ENCODE measurements at regions not wholly inside any gene's neighbourhood (a gene's known extent, or its start where the extent isn't known, plus 50 kb on each side); places are given as distances from the start of the nearest gene placed in this dataset.
A peak's percentile ranks its signal among the peaks of the same experiment; 100 is the strongest.

DNA sequence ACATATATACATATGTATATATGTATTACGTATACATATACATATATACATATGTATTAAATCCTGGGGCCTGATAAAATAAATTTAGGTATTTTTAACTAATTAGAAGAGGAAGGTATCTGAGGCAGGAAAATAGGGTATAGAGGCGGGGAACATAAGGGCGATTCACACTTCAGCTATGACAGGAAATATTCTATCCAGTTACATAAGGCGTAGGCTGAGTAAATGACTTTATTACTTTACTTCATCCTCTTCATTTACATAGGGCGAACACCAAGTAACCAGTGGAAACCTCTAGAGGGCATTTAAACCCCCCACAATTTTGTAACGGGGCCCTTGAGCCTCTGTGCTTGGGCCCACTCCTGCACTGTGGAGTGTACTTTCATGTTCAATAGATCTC is 167.5 kb downstream of the SOCS6 start:
- no peak for FAIRE-seq

DNA sequence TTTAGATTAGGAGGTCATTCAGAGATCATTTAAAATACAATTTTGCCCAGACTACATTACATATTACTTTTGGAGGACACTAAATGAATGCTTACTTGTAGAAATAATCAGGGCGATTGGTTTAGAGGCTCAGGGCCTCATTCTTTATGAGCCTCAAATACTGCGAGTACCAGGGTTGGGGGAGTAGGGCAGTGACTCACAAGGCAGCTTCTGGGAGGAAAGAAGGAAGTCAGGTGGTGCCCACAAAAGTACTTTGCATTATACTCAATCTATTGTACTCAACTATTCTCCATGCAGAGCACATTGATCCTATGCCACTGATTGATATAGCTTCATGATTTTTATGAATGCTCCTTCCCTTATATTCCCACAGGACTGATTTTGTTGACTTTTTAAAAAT is 166.9 kb downstream of the SOCS6 start:
- DNase-seq (ENCODE audit: insufficient read length, low spot score) (no peak), FAIRE-seq (no peak)
- no peak for TF ChIP-seq POLR2A (IDR thresholded peaks at IDR 0.05; ENCODE audit: low read depth, low read length)

More for the DNA sequence above, 167.5 kb downstream of the SOCS6 start:
- no peak for TF ChIP-seq POLR2A (IDR thresholded peaks at IDR 0.05; ENCODE audit: low read depth, low read length)
- no peak for DNase-seq (ENCODE audit: insufficient read length, low spot score)

GRCh38 chr18:70454704-70455322 is 166.0 kb downstream of the SOCS6 start:
- DNase-seq (ENCODE audit: insufficient read length, low spot score) (no peak), FAIRE-seq (peak; percentile 60)
- TF ChIP-seq POLR2A (IDR thresholded peaks at IDR 0.05; ENCODE audit: low read depth, low read length): no peak

DNA sequence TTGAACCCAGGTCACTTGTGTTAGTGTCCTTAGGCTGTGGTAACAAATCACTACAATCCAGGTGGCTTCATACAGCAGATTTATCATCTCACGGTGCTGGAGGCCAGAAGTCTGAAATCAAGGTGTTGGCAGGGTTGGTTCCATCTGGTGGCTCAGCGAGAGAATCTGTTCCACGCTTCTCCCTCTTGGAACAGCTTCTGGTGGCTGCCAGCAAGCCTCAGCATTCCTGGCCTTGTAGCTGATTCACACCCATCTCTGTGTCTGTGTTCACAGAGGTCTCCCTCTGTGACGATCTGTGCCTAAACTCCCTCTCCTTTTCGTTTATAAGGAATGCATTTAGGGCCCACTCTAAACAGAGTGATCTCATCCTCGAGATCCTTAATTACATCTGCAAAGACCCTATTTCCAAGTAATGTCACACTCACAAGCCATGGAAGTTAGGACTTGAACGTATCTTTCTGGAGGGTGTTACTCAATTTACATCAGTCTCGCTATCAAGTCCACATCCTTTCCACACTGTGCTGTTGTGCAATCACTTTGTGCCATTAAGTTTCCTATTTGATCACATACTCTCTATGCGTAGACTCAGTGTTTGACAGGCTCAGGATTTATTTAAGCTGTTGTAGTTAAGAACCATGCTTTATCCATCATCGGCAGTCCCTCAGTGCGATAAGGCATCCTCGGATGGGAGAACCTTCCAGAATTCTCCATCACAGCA is 164.4 kb downstream of the SOCS6 start:
- no peak for FAIRE-seq
- no peak for DNase-seq (ENCODE audit: insufficient read length, low spot score)

GRCh38 chr18:70452501-70452900 is 163.7 kb downstream of the SOCS6 start:
- FAIRE-seq: no peak
- TF ChIP-seq POLR2A (IDR thresholded peaks at IDR 0.05; ENCODE audit: low read depth, low read length): no peak
- no peak for DNase-seq (ENCODE audit: insufficient read length, low spot score)

More for the DNA sequence above, 164.4 kb downstream of the SOCS6 start:
- TF ChIP-seq POLR2A (IDR thresholded peaks at IDR 0.05; ENCODE audit: low read depth, low read length): no peak

DNA sequence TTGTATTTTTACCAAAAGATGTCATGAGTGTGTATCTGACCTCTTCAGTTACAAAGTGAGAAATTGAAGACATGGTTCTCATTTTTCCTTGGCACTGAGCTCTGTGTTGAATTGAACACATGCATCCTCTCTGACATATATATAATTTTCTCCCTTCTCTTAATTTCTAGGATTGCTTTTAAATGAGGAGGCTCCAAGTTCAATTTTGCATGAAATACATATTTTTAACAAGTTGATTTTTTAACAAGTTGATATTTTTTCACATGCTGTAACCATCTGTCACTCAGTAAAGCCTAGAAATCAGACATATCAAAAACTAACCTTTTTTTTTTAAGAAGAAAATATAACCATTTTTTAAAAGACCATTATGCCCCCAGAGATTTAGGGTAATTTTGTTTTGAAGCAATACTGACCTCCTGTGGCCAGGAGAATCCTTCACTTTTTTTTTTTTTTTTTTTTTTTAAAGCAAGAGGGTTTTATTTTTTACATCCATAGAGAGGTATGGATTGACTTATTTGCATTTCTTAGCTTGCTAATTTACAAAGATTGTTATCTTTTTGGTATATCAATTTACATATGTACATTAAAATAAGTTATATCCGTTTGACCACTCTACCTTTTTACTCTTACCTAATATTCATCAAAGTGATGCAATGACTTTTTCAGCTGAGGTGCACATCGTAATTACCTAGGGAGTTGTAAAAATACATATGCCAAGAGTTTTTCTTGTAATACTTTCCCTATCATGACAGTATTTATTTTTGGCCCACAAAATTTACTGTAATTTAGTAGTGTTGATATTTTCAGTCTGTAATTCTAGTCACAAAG is 161.8 kb downstream of the SOCS6 start:
- FAIRE-seq (no peak), DNase-seq (ENCODE audit: insufficient read length, low spot score) (no peak)
- no peak for TF ChIP-seq POLR2A (IDR thresholded peaks at IDR 0.05; ENCODE audit: low read depth, low read length)

DNA sequence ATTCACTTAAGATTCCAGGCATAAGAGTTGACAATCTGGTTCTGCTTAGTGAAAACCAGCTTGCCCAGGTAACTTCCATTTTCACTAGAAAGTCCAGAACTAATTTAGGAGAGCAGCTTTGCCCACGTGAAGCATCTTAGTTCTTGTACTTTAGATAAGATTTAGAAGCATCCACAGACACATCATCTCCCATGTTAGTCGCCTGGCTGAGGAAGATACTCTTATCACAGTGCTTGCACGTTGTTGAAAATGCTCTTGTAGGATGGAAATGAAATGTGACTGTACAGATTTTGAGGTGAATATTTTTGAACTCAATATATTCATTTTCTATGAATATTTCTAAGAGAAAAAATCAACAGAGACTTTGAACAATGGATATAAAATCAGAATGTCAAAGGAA is 159.7 kb downstream of the SOCS6 start:
- FAIRE-seq (no peak), DNase-seq (ENCODE audit: insufficient read length, low spot score) (no peak)
- no peak for TF ChIP-seq POLR2A (IDR thresholded peaks at IDR 0.05; ENCODE audit: low read depth, low read length)

DNA sequence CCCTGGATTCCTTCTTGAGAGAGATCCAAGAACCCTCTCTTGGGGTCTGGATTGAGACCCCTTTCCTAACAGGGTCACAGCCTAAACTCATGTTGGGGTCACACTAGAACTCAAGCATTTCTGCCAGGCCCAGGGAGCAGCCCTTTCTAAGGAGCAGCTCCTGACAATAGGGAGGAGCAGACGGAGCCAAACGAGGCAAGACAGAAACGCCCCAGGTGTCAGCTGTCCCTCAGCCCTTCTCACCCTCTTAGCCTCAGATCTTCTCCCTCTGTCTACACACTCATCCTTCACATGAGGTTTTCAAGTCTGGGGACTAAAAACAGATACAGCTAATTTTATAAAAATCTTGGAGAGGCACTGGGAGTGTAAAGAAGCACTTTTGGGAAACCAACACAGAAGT is 157.2 kb downstream of the SOCS6 start:
- DNase-seq (ENCODE audit: insufficient read length, low spot score) (no peak), FAIRE-seq (no peak)
- no peak for TF ChIP-seq POLR2A (IDR thresholded peaks at IDR 0.05; ENCODE audit: low read depth, low read length)

GRCh38 chr18:70442933-70443332 is 154.1 kb downstream of the SOCS6 start:
- DNase-seq (ENCODE audit: insufficient read length, low spot score): no peak
- no peak for TF ChIP-seq POLR2A (IDR thresholded peaks at IDR 0.05; ENCODE audit: low read depth, low read length)
- FAIRE-seq: no peak

DNA sequence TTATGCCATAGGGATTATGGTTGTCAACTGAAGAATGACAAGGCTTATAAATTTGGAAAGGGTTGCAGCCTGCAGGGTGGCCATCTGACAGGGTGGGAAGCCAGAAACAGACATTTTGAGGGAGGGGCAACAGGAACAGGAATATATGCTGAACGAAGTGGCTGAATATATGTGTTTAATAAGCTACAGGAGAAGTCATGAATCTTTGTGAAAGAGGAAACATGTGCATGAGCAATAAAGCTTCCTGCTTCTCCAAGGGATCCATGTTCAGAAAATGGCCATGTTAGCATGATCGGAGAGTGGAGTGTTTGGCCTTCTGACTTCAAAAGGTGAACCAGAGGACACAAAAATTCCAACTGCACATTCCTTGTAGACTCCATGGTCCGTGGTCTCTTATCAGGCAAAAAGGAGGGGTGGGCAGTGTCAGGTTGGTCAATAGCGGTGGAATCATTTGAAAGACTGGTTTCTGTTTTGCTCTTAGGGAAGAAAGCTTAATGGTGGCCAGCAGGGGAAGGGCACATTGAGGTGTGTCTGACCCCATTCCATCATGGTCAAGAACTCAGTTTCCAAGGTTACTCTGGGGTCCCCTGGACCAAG is 144.1 kb downstream of the SOCS6 start:
- no peak for FAIRE-seq

DNA sequence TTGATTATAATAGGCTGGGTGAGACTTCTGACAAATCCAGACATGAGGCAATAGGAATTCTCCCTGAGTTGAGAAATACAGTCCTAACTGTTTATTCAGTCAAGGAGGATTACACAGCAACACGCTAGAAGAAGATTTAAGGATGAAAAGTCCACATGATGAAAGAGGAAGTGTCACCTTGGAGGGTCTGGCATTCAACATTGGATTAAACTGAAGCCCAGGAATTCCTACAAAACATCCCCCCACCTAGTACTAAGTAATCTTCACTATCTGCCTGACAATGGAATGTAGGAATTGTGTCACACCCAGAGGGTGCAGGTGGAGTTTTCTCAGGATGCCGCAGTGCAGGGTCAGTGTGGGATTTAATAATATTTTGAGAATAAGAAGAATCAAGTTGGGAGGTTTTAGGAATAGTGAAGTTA is 142.4 kb downstream of the SOCS6 start:
- FAIRE-seq: no peak
- no peak for DNase-seq (ENCODE audit: insufficient read length, low spot score)
- TF ChIP-seq POLR2A (IDR thresholded peaks at IDR 0.05; ENCODE audit: low read depth, low read length): no peak

More for the DNA sequence above, 144.1 kb downstream of the SOCS6 start:
- no peak for TF ChIP-seq POLR2A (IDR thresholded peaks at IDR 0.05; ENCODE audit: low read depth, low read length)
- DNase-seq (ENCODE audit: insufficient read length, low spot score): no peak

DNA sequence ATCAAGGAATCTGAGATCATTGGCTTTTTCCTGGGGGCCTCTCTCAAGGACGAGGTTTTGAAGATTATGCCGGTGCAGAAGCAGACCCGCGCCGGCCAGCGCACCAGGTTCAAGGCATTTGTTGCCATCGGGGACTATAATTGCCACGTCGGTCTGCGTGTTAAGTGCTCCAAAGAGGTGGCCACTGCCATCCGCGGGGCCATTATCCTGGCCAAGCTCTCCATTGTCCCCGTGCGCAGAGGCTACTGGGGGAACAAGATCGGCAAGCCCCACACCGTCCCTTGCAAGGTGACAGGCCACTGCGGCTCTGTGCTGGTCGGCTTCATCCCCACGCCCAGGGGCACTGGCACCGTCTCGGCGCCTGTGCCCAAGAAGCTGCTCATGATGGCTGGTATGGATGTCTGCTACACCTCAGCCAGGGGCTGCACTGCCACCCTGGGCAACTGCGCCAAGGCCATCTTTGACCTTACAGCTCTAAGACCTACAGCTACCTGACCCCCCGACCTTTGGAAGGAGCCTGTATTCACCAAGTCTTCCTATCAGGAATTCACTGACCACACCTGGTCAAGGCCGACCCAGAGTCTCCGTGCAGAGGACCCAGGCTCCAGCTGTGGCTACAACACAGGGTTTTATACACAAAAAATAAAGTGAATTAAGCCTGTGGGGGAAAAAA is 141.8 kb downstream of the SOCS6 start:
- FAIRE-seq (no peak), DNase-seq (ENCODE audit: insufficient read length, low spot score) (no peak)
- TF ChIP-seq POLR2A (IDR thresholded peaks at IDR 0.05; ENCODE audit: low read depth, low read length): no peak

DNA sequence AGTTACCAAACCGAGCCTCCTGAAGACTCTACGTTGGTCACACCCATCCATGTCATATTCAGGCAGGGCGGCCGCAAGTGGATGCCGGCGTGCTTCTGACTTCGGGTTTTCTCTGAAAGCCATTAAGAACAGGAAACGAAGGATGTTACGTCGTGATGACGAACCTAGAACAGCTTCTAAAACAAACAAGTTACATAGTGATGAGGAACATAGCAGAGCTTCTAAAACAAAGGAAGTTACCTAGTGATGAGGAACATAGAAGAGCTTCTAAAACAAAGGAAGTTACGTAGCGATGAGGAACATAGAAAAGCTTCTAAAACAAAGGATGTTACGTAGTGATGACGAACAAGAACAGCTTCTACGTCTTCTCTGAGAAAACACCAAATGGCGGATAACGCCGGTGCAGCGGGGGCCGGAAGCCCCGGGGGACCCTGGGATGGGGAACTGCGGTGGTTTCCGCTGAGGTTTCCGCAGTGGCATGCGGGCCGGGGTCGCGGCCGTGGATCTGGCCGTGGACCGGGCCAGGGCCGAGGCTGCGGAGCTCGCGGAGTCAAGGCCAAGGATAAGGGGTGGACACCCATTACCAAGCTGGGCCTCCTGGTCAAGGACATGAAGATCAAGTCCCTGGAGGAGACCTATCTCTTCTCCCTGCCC is 141.1 kb downstream of the SOCS6 start:
- TF ChIP-seq POLR2A (IDR thresholded peaks at IDR 0.05; ENCODE audit: low read depth, low read length): no peak
- FAIRE-seq (no peak), DNase-seq (ENCODE audit: insufficient read length, low spot score) (no peak)

Data from H54 (cell line).